Keratinocyte (primary cell): ENCODE measurements at regions not wholly inside any gene's neighbourhood (a gene's known extent, or its start where the extent isn't known, plus 50 kb on each side); places are given as distances from the start of the nearest gene placed in this dataset.

ENCODE experiments used
- CTCF ChIP-seq, 3 experiments: IDR thresholded peaks in 1 of 3; conservative IDR thresholded peaks in 1 of 3; optimal IDR thresholded peaks in 1 of 3; 2 replicates in 2 of 3; 3 replicates in 1 of 3; pipeline versions ENCODE3 to v1.5.1; 2011; ENCODE audit warnings: low read length in 3 of 3, mild to moderate bottlenecking in 3 of 3, moderate library complexity in 2 of 3, control low read depth in 1 of 3, inconsistent platforms in 1 of 3; ENCODE audit not compliant: insufficient read depth in 2 of 3; ENCODE audit errors: extremely low read depth in 1 of 3
- EZH2 ChIP-seq: IDR thresholded peaks from one replicate; pipeline ENCODE4 v1.6.1; 2012; ENCODE audit warnings: inconsistent platforms, mild to moderate bottlenecking, low read length, moderate library complexity

GRCh38 chr12:19021646-19022045 is 107.9 kb upstream of the PLEKHA5 start:
- TF ChIP-seq CTCF (optimal IDR thresholded peaks at IDR 0.05 in 1 of 3, IDR thresholded peaks at IDR 0.05 in 1 of 3, conservative IDR thresholded peaks at IDR 0.05 in 1 of 3; ENCODE audit: extremely low read depth in 1 of 3, insufficient read depth in 2 of 3, low read length in 3 of 3) (no peak), EZH2 (no peak)
